SHP77 treated with DMSO at 0.1 percent for 48 hours (cell line): ENCODE measurements at regions not wholly inside any gene's neighbourhood (a gene's known extent, or its start where the extent isn't known, plus 50 kb on each side); places are given as distances from the start of the nearest gene placed in this dataset.
"Not testable (repeated sequence)": the region's sequence is repeated elsewhere in the genome, so short reads cannot be mapped to it uniquely, and the experiment has no call there.

Experiments used
- DNase-seq: peaks from one replicate; lab custom pipeline; 2025; lab: John Stamatoyannopoulos, UW

DNA sequence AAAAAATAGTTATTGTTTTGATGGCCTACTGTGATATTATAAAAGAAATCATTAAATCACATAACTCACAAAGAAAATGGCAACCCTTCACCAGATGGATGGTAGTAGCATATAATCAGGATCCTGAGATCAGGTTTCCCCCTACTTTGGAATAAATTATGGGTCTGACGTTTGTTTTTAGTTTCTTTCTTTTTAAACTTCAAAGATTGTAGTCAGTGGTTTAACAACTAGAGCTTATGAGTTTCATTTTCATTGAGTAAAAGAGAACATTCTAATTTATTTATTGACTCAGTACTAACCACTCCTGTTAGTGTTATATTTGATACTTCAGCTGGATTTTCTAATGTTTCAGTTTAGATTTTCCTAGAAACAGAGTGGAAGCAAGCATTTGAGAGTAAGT lies 218.0 kb upstream of the PCSK5 start:
- no peak for DNase-seq

DNA sequence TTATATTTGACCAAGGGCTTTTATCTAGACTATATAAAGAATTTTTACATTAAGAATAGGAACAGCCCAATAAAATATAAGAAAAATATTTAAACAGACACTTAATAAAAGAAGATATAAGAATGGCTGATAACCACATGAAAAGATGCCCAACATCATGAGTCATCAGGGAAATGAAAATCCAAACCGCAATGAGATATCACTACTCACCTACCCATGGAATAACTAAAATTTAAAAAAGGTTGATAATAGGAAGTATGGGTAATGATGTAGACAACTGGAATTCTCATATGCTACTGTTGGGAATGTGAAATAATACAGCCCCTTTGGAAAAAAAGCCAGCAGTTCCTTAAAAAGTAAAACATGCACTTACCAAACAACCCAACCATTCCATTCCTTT lies 206.9 kb upstream of the PCSK5 start:
- DNase-seq = no peak

DNA sequence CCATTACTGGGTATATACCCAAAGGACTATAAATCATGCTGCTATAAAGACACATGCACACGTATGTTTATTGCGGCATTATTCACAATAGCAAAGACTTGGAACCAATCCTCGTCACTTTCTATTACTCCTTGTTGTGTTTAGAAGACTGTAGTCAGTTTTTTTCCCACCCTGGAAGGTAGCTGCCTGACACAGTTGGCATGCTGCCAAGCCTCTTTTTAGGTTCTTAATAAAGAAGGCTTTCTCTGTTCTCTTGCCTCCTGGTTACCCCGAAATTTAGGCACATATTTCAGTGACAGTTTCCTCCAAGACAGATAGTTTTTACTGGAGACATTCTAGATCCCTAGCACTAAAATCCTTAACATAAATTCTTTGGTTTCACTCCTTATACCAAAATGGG lies 205.4 kb upstream of the PCSK5 start:
- no peak for DNase-seq

DNA sequence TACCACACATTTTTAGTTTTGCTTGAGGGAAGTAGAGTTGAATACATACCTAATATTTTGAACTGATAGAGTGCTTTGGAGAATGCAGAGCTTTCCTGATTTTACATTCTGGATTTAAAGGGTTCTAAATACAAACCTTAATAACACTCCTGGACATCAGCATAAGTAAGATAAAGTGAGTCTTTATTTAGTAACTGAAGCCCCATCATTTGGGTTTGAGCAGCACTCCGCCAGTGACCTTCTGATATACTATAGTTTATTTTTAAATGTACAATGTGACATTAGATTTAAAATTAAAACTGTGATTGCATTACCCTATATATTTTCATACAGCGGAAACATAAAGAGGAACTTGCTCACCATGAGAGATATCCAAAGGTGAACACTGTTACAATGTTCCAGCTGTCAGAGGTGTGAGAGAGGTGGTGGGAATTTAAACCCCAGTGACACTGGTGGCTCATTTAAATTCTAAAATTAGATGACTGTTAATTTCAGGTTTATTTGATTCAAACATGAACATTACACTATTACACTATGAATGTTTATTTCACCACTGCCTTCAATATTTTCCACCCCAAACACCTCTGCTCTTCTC lies 203.0 kb upstream of the PCSK5 start:
- DNase-seq = no peak

DNA sequence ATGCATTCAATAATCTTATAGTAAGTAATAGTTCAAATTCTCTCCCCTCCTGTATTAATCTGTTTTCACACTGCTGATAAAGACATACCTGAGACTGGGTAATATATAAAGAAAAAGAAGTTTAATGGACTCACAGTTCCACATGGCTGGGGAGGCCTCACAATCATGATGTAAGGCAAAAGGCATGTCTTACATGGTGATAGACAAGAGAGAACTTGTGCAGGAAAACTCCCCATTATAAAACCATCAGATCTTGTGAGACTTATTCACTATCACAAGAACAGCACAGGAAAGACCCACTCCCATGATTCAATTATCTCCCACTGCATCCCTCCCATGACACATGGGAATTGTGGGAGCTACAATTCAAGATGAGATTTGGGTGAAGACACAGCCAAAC lies 199.9 kb upstream of the PCSK5 start:
- not testable (repeated sequence) for DNase-seq

DNA sequence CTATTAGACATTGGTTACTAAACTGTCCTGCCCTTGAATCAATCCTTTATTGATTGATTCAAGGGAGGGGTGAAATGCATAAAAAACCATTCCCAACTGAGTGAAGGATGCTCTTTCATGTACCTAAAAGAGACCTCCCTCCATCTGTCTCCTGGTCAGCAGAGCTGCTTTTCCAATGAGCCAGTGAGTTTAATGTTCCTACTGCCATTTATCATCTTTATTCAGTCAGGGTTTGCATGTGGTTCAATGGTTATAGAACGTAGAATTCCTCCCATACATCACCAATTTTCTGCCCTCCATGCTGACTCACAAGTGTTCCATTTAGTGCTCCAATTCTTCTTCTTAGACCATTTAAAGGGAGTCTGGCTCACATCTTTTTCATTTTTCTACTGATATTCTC lies 199.1 kb upstream of the PCSK5 start:
- DNase-seq = no peak

DNA sequence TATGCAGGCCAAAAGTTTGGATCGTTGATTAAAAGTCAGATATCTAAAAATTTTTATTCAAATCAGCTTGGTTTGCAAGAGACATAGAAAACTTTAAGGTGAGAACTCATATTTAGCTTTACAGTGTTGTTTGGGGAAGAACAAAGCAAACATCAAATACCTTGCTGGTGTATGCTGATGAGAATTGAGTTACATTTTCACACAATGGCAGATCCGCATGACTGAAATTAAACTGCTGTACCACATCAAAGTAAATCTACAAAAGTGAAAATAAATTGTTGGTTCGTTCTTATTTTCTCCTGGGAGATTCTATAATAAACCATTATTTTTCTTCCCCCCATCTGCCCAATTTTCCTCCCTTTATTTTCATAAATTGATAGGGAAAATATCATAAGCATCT lies 198.2 kb upstream of the PCSK5 start:
- DNase-seq = no peak

DNA sequence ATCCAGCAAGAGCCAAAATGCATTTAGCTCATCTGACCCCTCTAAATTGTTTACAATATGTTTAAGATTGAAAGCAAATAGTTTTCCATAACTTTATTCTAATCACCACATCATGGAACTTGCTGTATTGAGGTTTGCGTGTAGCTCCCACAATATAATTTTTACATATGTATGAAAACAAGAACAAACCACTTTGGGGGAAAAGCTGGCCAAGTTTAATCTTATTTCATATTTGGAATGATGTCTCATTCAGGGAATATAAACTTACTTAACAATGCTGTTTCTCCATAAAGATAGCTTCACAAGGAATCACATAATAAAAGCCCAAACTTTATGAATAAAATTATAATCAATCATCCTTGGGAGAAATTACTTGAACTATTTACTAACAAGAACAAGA lies 194.6 kb upstream of the PCSK5 start:
- no peak for DNase-seq

DNA sequence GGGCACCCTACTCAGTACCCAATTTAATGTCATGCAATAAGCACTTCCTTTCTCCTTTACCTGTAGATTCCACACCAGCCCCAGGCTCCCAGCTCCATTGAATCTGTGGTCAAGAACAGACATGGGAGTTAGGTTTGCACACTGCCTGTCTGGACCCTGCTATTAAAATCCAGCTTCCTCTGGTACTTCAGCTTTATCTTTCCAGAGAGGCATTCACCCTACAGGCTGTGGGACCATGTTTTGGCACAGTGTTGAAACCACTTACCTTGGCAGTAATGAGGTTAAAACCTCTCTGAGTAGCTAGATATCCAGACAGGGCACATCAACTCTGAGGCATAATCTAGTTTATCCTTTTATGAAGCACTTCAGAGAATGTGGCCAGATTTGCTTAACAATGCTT lies 191.5 kb upstream of the PCSK5 start:
- no peak for DNase-seq

DNA sequence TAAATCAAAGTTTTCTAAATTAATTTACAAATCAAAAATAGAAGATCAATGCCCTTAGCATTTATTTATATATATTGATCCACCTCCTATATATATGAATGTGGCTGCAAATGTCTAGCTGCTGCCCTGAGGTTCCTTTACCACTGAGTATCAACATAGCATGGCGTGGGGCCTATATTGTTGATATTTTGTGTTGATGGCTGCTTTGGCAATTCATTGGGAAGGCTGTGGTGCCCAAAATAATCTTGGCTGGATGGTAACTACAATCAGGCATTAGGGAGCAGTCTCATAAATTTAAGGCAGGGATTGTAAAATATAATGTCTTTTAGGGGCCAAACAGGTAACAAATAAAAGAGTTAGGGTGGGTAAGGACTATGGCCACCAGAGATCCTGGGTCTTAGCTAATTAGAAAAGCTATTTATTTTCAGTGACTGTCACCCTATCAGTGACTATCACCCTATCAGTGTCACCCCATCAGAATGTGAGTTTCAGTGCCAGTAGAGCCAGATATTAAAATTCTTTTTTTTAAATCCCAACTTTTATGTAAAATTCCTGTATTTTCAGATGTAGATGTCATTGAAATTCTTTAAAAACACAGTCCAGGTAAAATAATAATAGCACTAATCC lies 190.7 kb upstream of the PCSK5 start:
- no peak for DNase-seq

DNA sequence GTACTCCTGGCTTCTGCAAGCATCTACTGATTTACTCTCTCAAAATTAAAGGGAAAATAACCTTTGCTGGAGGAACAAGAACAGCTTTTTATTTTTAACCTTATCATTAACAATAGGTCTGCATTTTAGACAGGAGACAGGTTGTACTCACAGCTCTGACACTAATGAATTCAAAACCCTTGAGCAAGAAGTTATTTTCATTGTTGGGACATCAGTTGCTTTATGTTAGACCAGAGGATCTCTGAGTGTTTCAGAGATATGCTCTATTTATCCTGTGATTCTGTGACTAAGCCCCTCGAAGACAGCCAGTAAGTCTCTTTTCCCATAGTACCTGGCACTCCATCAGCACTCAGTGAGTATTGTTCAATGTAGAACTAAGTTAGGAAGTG lies 190.2 kb upstream of the PCSK5 start:
- no peak for DNase-seq

DNA sequence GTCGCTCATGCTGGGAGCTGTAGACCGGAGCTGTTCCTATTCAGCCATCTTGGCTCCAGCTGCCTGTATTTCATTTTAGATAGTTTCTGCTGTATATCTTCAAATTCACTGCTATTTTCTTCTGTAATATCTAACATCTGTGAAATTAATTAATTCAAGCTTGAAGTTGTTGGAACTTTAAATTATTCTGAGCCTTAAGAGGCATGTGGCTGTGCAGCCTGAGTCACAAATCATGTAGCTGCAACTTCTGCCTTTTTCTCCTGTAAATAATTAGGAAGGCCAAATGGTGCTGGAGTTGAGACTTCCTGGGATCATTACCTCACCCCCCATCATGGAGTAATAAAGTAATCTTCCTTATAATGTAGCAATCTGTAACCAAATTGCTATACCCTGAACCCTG lies 183.3 kb upstream of the PCSK5 start:
- DNase-seq = no peak

DNA sequence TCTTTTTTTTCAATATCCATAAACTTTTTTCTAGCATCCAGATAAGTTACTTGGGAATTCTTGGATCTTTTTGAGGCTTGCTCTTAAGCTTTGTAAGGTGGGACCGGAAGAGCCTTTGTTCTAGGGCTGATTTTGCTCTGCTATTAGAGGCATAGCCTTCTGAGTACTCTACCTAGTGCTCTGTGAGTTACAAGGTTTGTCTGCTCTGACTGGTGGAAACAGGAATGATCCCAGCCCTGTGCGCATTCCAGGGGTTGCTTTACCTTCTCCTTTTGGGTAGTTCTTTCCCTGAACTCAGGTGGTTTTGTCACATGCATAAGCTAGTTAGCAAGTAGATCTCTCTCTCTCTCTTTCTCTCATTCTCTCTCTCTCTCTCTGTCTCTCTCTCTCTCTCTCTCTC lies 180.8 kb upstream of the PCSK5 start:
- DNase-seq = no peak

DNA sequence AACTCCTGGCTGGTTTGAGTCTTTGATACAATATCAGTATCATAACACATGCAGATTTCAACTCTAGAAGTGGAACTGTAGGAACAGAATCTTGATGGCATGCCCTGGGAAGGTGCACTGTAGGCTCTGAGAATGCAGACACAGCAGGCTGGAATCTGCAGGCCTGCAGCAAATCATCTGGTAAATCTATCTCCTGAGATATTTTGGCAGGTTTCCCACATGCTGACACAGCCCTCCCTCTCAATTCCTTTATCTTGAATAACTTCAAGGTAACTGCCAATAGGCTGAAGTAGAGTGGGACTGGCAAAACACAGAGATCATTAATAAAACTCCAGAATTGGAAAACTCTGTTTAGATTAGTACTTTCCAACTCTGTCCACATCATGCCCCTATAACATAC lies 177.8 kb upstream of the PCSK5 start:
- DNase-seq = no peak

DNA sequence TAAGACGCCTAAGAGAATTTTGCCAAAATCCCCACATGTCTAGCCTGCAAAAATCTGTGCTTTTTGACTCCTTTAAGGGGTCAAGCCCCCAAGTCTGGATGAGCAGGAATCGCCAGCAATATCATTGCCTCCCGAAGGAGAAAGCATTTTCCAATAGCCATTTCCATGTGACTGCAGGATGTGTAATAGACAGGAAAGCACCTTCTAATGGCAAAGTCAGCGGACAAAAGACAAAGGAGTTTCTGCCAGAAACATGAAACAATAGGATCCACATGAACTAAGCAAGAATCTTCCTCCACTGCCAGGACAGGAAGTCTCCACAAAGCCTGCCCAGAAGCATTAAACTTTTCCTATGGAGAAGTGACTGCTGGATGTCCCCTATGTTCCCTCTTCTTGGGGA lies 177.1 kb upstream of the PCSK5 start:
- no peak for DNase-seq

DNA sequence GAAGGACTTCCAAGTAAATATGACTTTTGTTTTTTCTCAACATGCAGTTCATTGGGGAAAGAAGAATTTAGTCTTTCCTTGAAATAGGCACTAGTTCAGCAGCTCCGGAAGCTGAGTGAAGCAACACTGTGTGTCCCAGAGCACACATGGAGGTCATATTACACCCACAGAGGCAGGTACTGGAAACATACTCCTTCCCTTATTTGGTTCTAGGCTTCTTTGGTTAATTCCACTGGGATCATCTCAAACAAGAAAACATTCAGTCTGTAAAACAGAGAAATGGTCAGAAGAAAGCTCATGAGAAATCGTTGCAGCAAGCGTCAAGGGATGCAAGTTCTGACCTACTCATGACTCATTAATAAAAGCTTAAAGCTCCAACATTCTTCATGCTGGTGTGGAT lies 175.1 kb upstream of the PCSK5 start:
- DNase-seq = no peak

DNA sequence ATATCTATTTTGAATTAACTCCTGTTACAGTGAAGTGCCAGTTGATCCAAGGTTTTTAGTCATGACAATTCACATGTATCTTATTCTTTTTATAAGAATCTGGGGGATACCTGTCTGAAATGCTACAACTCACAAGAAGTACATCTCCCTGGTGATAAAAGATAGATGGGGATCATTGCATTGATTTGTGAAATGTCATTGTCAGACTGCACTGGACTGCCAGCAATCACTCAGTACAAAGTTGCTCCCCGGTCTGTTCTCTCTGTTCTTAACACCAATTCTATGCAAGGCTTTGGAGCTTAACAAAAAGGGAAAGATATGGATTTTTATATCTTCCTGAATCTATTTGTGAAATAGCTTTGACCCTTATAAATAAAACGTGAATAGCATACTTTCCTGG lies 171.8 kb upstream of the PCSK5 start:
- DNase-seq = no peak

DNA sequence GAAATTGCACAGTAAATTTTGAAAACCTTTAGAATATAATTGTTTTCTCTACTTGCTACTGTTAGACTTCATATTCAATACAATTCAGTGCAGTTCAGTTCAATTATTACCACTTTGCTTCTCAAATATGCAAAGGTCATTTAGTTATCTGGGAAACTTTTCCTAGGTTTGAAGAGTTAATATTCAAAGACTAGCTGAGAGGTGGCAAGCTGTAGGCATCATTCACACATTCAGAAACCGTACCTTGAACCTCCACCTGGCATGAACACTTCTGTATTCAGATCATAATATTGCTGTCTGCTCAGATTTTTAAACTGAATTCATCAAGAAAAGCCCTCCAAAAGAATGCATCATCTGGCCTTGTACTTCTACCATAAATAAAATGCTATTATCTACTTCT lies 162.1 kb upstream of the PCSK5 start:
- DNase-seq = no peak

DNA sequence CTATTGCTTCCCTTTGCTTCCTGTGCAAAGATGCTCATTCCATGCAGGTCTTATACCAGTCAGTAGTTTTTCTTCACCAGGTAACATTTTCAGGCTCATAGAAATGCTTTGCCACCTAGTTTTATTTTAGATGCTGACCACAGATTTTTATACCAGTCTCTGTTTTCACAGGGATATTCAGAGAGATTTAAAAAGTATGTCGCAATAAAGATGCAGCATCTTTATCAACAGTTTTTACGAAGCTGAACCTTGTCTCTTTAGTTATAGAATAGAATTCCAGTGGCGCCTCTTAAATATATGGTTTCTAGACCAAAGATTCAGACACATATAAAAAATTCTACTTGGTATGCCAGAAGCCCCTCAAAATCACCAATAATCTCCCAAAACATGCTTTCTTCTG lies 155.7 kb upstream of the PCSK5 start:
- DNase-seq = no peak

DNA sequence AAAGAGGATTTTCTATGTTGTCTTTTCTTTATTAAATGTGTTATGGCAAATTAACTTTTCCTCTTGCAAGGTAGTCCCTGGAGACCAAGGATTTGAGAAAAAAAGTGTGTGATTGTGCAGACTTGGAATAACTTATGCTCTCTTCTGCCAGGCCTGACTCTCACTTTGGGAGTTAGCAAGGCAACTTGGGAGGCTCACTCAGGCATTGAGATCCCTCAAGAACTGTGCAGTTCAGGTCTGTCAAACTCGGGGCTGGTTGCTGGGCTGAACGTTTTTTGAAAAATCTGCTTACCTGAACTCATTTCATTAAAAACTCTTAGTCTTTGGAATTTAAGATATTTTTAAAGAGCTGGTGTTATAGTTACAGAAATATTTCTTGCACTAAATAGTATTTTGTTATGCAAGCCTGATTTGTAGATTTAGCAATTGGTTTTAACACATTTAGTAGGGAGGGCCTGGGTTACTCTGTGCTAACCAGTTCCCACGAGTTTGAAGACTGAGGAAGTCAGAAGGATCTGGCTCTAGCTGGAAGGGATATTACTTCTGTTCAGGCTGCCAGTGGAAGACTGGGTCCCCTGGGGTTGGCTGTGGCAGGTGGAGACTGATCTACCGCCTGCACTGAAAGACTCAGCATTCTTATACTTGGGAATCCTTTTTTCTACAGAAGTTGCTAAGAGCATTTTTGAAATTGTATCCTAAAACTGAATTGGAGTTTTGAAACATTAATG lies 150.4 kb upstream of the PCSK5 start:
- no peak for DNase-seq

DNA sequence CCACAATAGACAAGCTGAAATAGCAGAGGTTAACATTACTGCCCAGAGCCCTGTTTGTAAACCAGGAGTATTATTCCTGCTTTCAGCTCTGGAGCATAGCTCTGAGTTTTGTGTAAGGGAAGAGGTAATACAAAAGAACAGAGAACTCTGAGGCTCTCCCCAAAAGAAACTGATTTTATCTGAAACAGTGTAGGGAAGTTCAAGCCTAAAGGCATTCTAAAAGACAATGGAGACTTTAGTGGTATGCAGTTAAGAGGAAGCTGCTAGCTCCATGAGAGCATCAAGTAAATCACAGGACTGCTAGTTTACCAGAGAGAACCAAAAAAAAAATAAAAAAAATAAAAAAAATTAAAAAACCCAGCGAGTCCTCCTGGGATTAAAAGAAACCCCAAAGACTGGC lies 146.6 kb upstream of the PCSK5 start:
- DNase-seq = no peak

DNA sequence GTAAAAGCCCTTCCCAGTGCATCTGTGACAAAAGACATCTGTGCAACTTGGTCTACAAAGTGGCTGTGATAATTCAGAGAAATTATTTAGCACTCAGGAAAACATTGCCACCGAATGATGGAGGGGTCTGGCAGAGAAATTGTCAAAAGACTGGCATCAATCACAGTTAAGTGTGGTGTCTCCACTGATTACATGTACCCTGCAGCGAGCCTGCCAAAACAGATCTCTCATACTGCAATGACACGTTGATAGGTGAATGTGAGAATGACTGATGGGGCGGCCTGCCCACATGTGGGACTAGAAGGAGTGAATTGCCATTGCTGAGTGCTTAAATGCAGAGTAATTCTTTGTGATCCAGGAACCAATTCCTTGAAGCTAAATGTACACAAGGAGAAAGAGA lies 136.4 kb upstream of the PCSK5 start:
- no peak for DNase-seq

DNA sequence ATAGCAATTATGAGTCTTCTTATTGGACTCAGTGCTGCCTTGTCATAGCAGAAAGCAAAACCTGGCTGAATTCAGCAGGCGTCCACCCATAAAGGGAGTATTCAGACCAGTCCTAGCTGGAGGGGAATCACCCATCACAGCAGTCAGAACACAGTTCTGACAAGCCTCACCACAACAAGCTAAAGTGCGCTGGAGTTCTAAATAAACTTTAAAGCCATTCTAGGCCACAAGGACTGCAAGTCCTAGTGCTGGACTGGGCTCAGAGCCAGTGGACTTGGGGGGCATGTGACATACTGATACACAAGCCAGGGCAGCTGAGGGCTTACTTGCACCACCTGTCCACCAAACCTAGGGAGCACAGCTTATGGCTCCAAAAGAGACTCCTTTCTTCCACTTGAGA lies 115.3 kb upstream of the PCSK5 start:
- DNase-seq = no peak
